OCI-LY7 (cell line): ENCODE measurements at regions not wholly inside any gene's neighbourhood (a gene's known extent, or its start where the extent isn't known, plus 50 kb on each side); places are given as distances from the start of the nearest gene placed in this dataset.

Source experiments
- BruUV-seq: library from RNA; stranded (reverse); fragments of 400-500 nt; replicated peaks from 2 replicates; lab custom pipeline; 2021; lab: Mats Ljungman, UMichigan
- CTCF ChIA-PET: fragments of 300-600 bp; sonication (Branson Sonifier 250); formaldehyde crosslinking; loops from one replicate; lab custom pipeline; 2022; ENCODE audit warnings: antibody characterized with exemption; ENCODE audit not compliant: unreplicated experiment; lab: Charles Lee
- POLR2A ChIA-PET: fragments of 300-600 bp; sonication (Branson Sonifier 250); formaldehyde crosslinking; loops from one replicate; lab custom pipeline; 2022; ENCODE audit warnings: antibody characterized with exemption; lab: Charles Lee
- DNase-seq: peaks from one replicate; pipeline ENCODE4 v3.0.0-alpha.2; 2015; ENCODE audit warnings: low spot score
- H2AFZ ChIP-seq: fragments of 200-600 bp; sonication (generic), shearing (Covaris generic); 2 replicates; pipeline ENCODE4 v1.6.1; 2014; ENCODE audit warnings: mild to moderate bottlenecking, antibody characterized with exemption, low read length, moderate library complexity
- H3K27ac ChIP-seq: fragments of 200-600 bp; sonication (generic); 2 replicates; pipeline ENCODE4 v1.5.1; 2014; ENCODE audit warnings: mixed run types, low read depth, mild to moderate bottlenecking, moderate library complexity, low read length, inconsistent platforms; ENCODE audit not compliant: poor library complexity, severe bottlenecking
- H3K36me3 ChIP-seq: fragments of 200-600 bp; sonication (generic); 2 replicates; pipeline ENCODE4 v1.6.1; 2014; ENCODE audit warnings: mild to moderate bottlenecking, antibody characterized with exemption, low read length, moderate library complexity, mixed read lengths; ENCODE audit not compliant: insufficient read depth
- H3K4me1 ChIP-seq: fragments of 200-600 bp; sonication (generic); 2 replicates; pipeline ENCODE4 v1.5.1; 2014; ENCODE audit warnings: mild to moderate bottlenecking, low read length; ENCODE audit not compliant: insufficient read depth, poor library complexity, severe bottlenecking
- H3K4me2 ChIP-seq: fragments of 200-600 bp; sonication (generic); 2 replicates; pipeline ENCODE4 v1.6.1; 2014; ENCODE audit warnings: mild to moderate bottlenecking, low read length
- H3K4me3 ChIP-seq: fragments of 200-600 bp; sonication (generic); 2 replicates; pipeline ENCODE4 v1.5.1; 2014; ENCODE audit warnings: mild to moderate bottlenecking, low read depth, low read length; ENCODE audit not compliant: poor library complexity, severe bottlenecking
- H3K79me2 ChIP-seq: fragments of 200-600 bp; sonication (generic); 2 replicates; pipeline ENCODE4 v1.6.1; 2016; ENCODE audit warnings: low read depth, mild to moderate bottlenecking, low read length, moderate library complexity, mixed read lengths; ENCODE audit not compliant: insufficient read depth
- H3K9me2 ChIP-seq: fragments of 200-600 bp; sonication (generic); 2 replicates; pipeline ENCODE4 v1.6.1; 2016; ENCODE audit warnings: mild to moderate bottlenecking, low read length, mixed read lengths; ENCODE audit not compliant: insufficient read depth
- H3K9me3 ChIP-seq: fragments of 200-600 bp; sonication (generic); 2 replicates; pipeline ENCODE4 v1.6.1; 2014; ENCODE audit warnings: mild to moderate bottlenecking, mixed run types, low read length, mixed read lengths
- H4K20me1 ChIP-seq: fragments of 200-600 bp; sonication (generic); 2 replicates; pipeline ENCODE4 v1.6.1; 2014; ENCODE audit warnings: mild to moderate bottlenecking, antibody characterized with exemption, low read length, moderate library complexity, mixed read lengths; ENCODE audit not compliant: insufficient read depth
- EZH2phosphoT487 ChIP-seq: fragments of 200-600 bp; sonication (generic); IDR thresholded peaks from 2 replicates; pipeline ENCODE4 v1.6.1; 2018; ENCODE audit warnings: low read depth, borderline replicate concordance, mild to moderate bottlenecking, mixed run types, antibody characterized with exemption, low read length, moderate library complexity, mixed read lengths
- intact Hi-C: fragments of 100-400 bp; cut with micrococcal nuclease; formaldehyde crosslinking; loops from one replicate; pipeline ENCODE4 v1.10.0; 2022; ENCODE audit not compliant: unreplicated experiment
- TF ChIP-seq, protein P1 (sequence below): fragments of 200-600 bp; sonication (generic); conservative IDR thresholded peaks from 2 replicates; pipeline ENCODE4 v1.5.1; 2014; ENCODE audit warnings: mild to moderate bottlenecking, antibody characterized with exemption, low read length, moderate library complexity, mixed read lengths

DNA sequence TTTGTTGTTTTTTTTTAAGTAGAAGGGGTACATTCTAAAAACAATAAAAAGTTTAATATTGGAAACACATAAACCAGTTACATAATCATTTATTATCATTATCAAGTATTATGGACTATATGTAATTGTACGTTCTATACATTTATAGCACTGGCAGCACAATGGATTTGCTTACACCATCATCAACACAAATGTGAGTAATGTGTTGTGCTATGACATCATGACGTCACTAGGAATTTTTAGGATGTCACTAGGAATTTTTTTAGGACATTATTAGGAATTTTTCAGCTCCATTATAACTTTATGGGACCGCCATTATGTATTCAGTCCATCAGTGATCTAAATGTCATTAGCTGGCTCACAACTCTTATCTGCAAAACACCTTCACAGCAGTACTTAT, 126.8 kb upstream of the SYT10 start:
- TF ChIP-seq EZH2phosphoT487 = no peak
- TF ChIP-seq, protein P1, sequence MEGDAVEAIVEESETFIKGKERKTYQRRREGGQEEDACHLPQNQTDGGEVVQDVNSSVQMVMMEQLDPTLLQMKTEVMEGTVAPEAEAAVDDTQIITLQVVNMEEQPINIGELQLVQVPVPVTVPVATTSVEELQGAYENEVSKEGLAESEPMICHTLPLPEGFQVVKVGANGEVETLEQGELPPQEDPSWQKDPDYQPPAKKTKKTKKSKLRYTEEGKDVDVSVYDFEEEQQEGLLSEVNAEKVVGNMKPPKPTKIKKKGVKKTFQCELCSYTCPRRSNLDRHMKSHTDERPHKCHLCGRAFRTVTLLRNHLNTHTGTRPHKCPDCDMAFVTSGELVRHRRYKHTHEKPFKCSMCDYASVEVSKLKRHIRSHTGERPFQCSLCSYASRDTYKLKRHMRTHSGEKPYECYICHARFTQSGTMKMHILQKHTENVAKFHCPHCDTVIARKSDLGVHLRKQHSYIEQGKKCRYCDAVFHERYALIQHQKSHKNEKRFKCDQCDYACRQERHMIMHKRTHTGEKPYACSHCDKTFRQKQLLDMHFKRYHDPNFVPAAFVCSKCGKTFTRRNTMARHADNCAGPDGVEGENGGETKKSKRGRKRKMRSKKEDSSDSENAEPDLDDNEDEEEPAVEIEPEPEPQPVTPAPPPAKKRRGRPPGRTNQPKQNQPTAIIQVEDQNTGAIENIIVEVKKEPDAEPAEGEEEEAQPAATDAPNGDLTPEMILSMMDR = no peak
- H3K4me1 ChIP-seq = no peaks in the 10 kb centered on the region
- H3K9me3 ChIP-seq = peaks cover 4% of the 10 kb centered on the region; the same call in 1 of the 2 replicates
- no peaks in the 10 kb centered on the region for H3K9me2 ChIP-seq
- no peaks in the 10 kb centered on the region for H3K79me2 ChIP-seq
- BruUV-seq = no TSS peak
- no peaks in the 10 kb centered on the region for H4K20me1 ChIP-seq
- no peaks in the 10 kb centered on the region for H3K36me3 ChIP-seq
- no peak overlapping the region for H3K4me3 ChIP-seq
- no peak overlapping the region for H3K27ac ChIP-seq
- CTCF ChIA-PET = no interaction called here
- no peak overlapping the region for H3K4me2 ChIP-seq
- intact Hi-C loops = no loop called here
- no peak overlapping the region for H2AFZ ChIP-seq
- DNase-seq = no peak
- POLR2A ChIA-PET = interaction anchor here (0.5 to 1.2 kb wide), 3 partner anchors 10 to 730 kb away, joined by 3 to 4 read pairs (median 4); no protein-coding TSS in a partner anchor

DNA sequence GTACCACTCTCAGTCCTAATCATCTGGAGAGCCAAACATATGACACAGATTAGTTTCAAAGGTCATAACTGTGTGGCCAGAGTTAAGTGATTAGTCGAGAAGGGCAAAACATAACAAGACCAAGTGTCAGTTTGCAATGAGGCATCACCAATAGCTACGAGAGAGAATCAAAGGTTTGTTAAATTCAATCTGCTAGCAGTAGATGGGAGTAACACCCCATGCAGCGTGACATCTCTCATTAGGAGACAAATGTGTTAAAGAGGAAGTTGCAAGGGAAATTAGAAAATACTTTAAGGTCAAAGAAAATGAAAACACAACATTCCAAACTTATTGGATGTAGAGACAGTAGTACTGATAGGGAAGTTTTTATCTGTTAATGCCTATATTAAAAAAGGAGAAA, 135.7 kb upstream of the SYT10 start:
- no TSS peak for BruUV-seq
- Histone ChIP-seq H3K27ac (no peak overlapping the region), H3K4me3 (no peak overlapping the region), H3K4me1 (no peaks in the 10 kb centered on the region), H2AFZ (no peak overlapping the region), H3K4me2 (no peak overlapping the region), H3K9me3 (no peaks in the 10 kb centered on the region), H3K79me2 (no peaks in the 10 kb centered on the region), H3K36me3 (no peaks in the 10 kb centered on the region), H4K20me1 (no peaks in the 10 kb centered on the region), H3K9me2 (no peaks in the 10 kb centered on the region)
- intact Hi-C loops = no loop called here
- CTCF ChIA-PET = no interaction called here
- DNase-seq = no peak
- POLR2A ChIA-PET = no interaction called here
- no peak for TF ChIP-seq EZH2phosphoT487
- TF ChIP-seq, protein P1 = no peak

DNA sequence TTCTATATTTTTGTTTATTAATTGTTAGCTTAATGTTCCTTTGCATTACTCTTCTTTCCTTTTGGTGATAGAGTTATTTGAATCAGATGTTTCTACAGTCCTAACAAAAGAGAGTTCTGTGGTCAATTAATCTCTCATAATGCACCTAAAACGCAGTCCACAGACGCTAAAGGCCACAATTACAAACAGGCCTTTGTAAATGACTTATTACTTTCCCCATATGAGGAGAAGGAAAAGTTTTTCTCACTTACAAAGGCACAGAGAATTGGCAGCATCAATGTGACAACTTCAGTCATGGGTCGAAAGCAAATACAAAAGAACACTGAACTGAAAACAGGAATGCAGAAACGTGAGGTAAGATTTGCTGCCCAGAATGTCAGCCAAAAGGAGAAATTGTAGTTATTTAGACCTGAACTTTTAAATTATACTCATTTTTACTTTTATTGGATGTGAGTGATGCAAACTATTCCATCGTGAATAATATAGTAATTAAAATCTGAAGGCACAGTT, 142.0 kb upstream of the SYT10 start:
- Histone ChIP-seq H4K20me1 (no peaks in the 10 kb centered on the region), H3K4me2 (no peak overlapping the region), H3K4me3 (no peak overlapping the region), H3K79me2 (no peaks in the 10 kb centered on the region), H2AFZ (no peak overlapping the region), H3K27ac (no peak overlapping the region), H3K9me2 (no peaks in the 10 kb centered on the region), H3K9me3 (no peaks in the 10 kb centered on the region), H3K4me1 (no peaks in the 10 kb centered on the region), H3K36me3 (no peaks in the 10 kb centered on the region)
- no peak for TF ChIP-seq EZH2phosphoT487
- TF ChIP-seq, protein P1 = no peak
- no peak for DNase-seq
- intact Hi-C loops = no loop called here
- POLR2A ChIA-PET = no interaction called here
- CTCF ChIA-PET = no interaction called here
- no TSS peak for BruUV-seq
